Thyroid gland (tissue), 4 donors: ENCODE measurements at regions not wholly inside any gene's neighbourhood (a gene's known extent, or its start where the extent isn't known, plus 50 kb on each side); places are given as distances from the start of the nearest gene placed in this dataset.
A peak's percentile ranks its signal among the peaks of the same experiment; 100 is the strongest.

ENCODE experiments used
- DNase-seq, 2 donors: peaks; one replicate each; pipeline ENCODE4 v3.0.0-alpha.2; 2019
- H3K27ac ChIP-seq, 3 donors: fragments of 200-600 bp; sonication (generic); 1 replicate in 2 of 3; 2 replicates in 1 of 3; pipeline ENCODE4 v1.5.1; 2016 to 2019; ENCODE audit warnings: mild to moderate bottlenecking in 1 of 3, moderate library complexity in 1 of 3
- H3K27me3 ChIP-seq: fragments of 200-600 bp; sonication (generic); one replicate; pipeline ENCODE4 v1.5.1; 2019
- H3K36me3 ChIP-seq, 2 donors: fragments of 200-600 bp; sonication (generic); one replicate each; pipeline ENCODE4 v1.5.1; 2016 to 2019
- H3K4me1 ChIP-seq, 2 donors: fragments of 200-600 bp; sonication (generic); one replicate each; pipeline ENCODE4 v1.5.1; 2017 to 2019
- H3K4me3 ChIP-seq, 3 donors: fragments of 200-600 bp; sonication (generic); replicated peaks in 1 of 3; 1 replicate in 2 of 3; 2 replicates in 1 of 3; pipeline ENCODE4 v1.5.1; 2016; ENCODE audit warnings: mild to moderate bottlenecking in 1 of 3
- H3K9me3 ChIP-seq: fragments of 200-600 bp; sonication (generic); one replicate; pipeline ENCODE4 v1.5.1; 2017
- CTCF ChIP-seq, 6 experiments: fragments of 200-600 bp in 3 of 6; fragments of 450-650 bp in 3 of 6; sonication (generic) in 3 of 6; IDR thresholded peaks; one replicate each; pipeline ENCODE4 v1.5.1; 2016 to 2019; ENCODE audit warnings: antibody characterized with exemption in 6 of 6, mild to moderate bottlenecking in 2 of 6, inconsistent platforms in 1 of 6, moderate library complexity in 1 of 6
- POLR2A ChIP-seq, 2 donors: fragments of 450-650 bp; IDR thresholded peaks; one replicate each; pipeline ENCODE4 v1.6.1; 2017; ENCODE audit warnings: antibody characterized with exemption in 2 of 2, mild to moderate bottlenecking in 2 of 2, moderate library complexity in 1 of 2
- WGBS, 2 donors: methylation state at CpG; one replicate each; pipeline ENCODE4 v1.1.5; 2017; 5-methylcytosine and 5-hydroxymethylcytosine counted together
- intact Hi-C: fragments of 100-400 bp; cut with DNase I; formaldehyde crosslinking; loops from one replicate; pipeline ENCODE4 v1.15.1; 2023

- no peak overlapping the region for H3K4me3 ChIP-seq
- intact Hi-C loops, result no loop called here
- no peaks in the 10 kb centered on the region for H3K9me3 ChIP-seq
- no peaks in the 10 kb centered on the region for H3K4me1 ChIP-seq
- no peaks in the 10 kb centered on the region for H3K27me3 ChIP-seq
- no peak overlapping the region for H3K27ac ChIP-seq
- H3K36me3 ChIP-seq, result no peaks in the 10 kb centered on the region
- TF ChIP-seq CTCF (IDR thresholded peaks at IDR 0.05) (no peak), POLR2A (IDR thresholded peaks at IDR 0.05) (no peak)
- no peak for DNase-seq
- 50 to 53% methylated on average over 4 of the region's 4 CpGs for WGBS, 2 donors
These were observed 825.9 kb upstream of the POU3F3 start for GRCh38 chr2:104028061-104028460.

GRCh38 chr2:104033399-104033798 is 820.5 kb upstream of the POU3F3 start:
- intact Hi-C loops, result no loop called here
- H3K9me3 ChIP-seq, result no peaks in the 10 kb centered on the region
- no peaks in the 10 kb centered on the region for H3K27me3 ChIP-seq
- 65 to 75% methylated on average over 3 of the region's 3 CpGs for WGBS, 2 donors
- no peaks in the 10 kb centered on the region for H3K4me1 ChIP-seq
- H3K27ac ChIP-seq, result no peak overlapping the region
- H3K4me3 ChIP-seq, result no peak overlapping the region
- no peaks in the 10 kb centered on the region for H3K36me3 ChIP-seq
- DNase-seq, result no peak
- TF ChIP-seq POLR2A (IDR thresholded peaks at IDR 0.05), result no peak
- peak in 1 of 6 experiments; percentile 26 for TF ChIP-seq CTCF (IDR thresholded peaks at IDR 0.05)

GRCh38 chr2:104040771-104041170 is 813.1 kb upstream of the POU3F3 start:
- no peak for DNase-seq
- H3K4me1 ChIP-seq, result no peaks in the 10 kb centered on the region
- no peaks in the 10 kb centered on the region for H3K27me3 ChIP-seq
- no peaks in the 10 kb centered on the region for H3K36me3 ChIP-seq
- no peaks in the 10 kb centered on the region for H3K9me3 ChIP-seq
- H3K27ac ChIP-seq, result no peak overlapping the region
- no peak overlapping the region for H3K4me3 ChIP-seq
- intact Hi-C loops, result no loop called here
- 75 to 85% methylated on average over 2 of the region's 2 CpGs for WGBS, 2 donors
- no peak for TF ChIP-seq CTCF (IDR thresholded peaks at IDR 0.05)
- TF ChIP-seq POLR2A (IDR thresholded peaks at IDR 0.05), result no peak

- H3K4me3 ChIP-seq, result no peak overlapping the region
- no peaks in the 10 kb centered on the region for H3K9me3 ChIP-seq
- intact Hi-C loops, result no loop called here
- H3K4me1 ChIP-seq, result no peaks in the 10 kb centered on the region
- DNase-seq, result no peak
- TF ChIP-seq CTCF (IDR thresholded peaks at IDR 0.05), result no peak
- TF ChIP-seq POLR2A (IDR thresholded peaks at IDR 0.05), result no peak
- H3K27me3 ChIP-seq, result no peaks in the 10 kb centered on the region
- H3K36me3 ChIP-seq, result no peaks in the 10 kb centered on the region
- H3K27ac ChIP-seq, result no peak overlapping the region
These were observed 812.6 kb upstream of the POU3F3 start for GRCh38 chr2:104041351-104041750.

GRCh38 chr2:104043864-104044263 is 810.1 kb upstream of the POU3F3 start:
- Histone ChIP-seq H3K4me3 (no peak overlapping the region), H3K27me3 (no peaks in the 10 kb centered on the region), H3K27ac (no peak overlapping the region), H3K9me3 (no peaks in the 10 kb centered on the region), H3K36me3 (no peaks in the 10 kb centered on the region), H3K4me1 (no peaks in the 10 kb centered on the region)
- DNase-seq, result peak in 1 of 2 donors; percentile 28
- 40 to 55% methylated on average over 8 of the region's 8 CpGs for WGBS, 2 donors
- intact Hi-C loops, result no loop called here
- TF ChIP-seq CTCF (IDR thresholded peaks at IDR 0.05) (no peak), POLR2A (IDR thresholded peaks at IDR 0.05) (no peak)
